CD4-positive, alpha-beta memory T cell (primary cell): ENCODE measurements at regions not wholly inside any gene's neighbourhood (a gene's known extent, or its start where the extent isn't known, plus 50 kb on each side); places are given as distances from the start of the nearest gene placed in this dataset.
"Not testable (repeated sequence)": the region's sequence is repeated elsewhere in the genome, so short reads cannot be mapped to it uniquely, and the experiment has no call there.

Experiments
- CTCF ChIA-PET: fragments of 350-600 bp; sonication (Branson Sonifier 250); formaldehyde crosslinking; loops from one replicate; lab custom pipeline; 2021; ENCODE audit warnings: inconsistent platforms; ENCODE audit not compliant: partially characterized antibody; lab: Charles Lee
- POLR2A ChIA-PET: fragments of 350-600 bp; sonication (Branson Sonifier 250); formaldehyde crosslinking; loops from one replicate; lab custom pipeline; 2021; ENCODE audit not compliant: partially characterized antibody; lab: Charles Lee
- DNase-seq, 5 donors: peaks; one replicate each; pipeline versions ENCODE4 v3.0.0 to v3.0.0-alpha.2; 2020 to 2022; ENCODE audit warnings: mixed read lengths in 1 of 5
- H3K27ac ChIP-seq: one replicate; pipeline ENCODE4 v1.7.0; 2013; ENCODE audit warnings: low read depth, low read length
- H3K27me3 ChIP-seq: 2 replicates; pipeline ENCODE4 v1.7.0; 2013; ENCODE audit warnings: mild to moderate bottlenecking, low read length, moderate library complexity; ENCODE audit not compliant: insufficient read depth
- H3K36me3 ChIP-seq: 2 replicates; pipeline ENCODE4 v1.7.0; 2013; ENCODE audit warnings: mild to moderate bottlenecking, low read length, moderate library complexity; ENCODE audit not compliant: insufficient read depth
- H3K4me1 ChIP-seq: 2 replicates; pipeline ENCODE4 v1.7.0; 2013; ENCODE audit warnings: mild to moderate bottlenecking, low read length, moderate library complexity; ENCODE audit not compliant: insufficient read depth
- H3K4me3 ChIP-seq, 2 donors: one replicate each; pipeline ENCODE4 v1.7.0; 2013; ENCODE audit warnings: low read length in 2 of 2, mild to moderate bottlenecking in 1 of 2
- H3K9me3 ChIP-seq, 2 donors: one replicate each; pipeline ENCODE4 v1.7.0; 2013; ENCODE audit warnings: low read length in 2 of 2, control low read depth in 1 of 2; ENCODE audit not compliant: control insufficient read depth in 1 of 2
- H3K27ac Mint-ChIP-seq, 7 donors: one replicate each; pipeline ENCODE4 v1.8.0; 2020 to 2021; ENCODE audit warnings: mixed read lengths in 7 of 7, mild to moderate bottlenecking in 6 of 7, inconsistent platforms in 3 of 7, moderate library complexity in 3 of 7
- H3K27me3 Mint-ChIP-seq, 2 donors: one replicate each; pipeline ENCODE4 v1.8.0; 2020 to 2021; ENCODE audit warnings: mixed read lengths in 2 of 2
- H3K36me3 Mint-ChIP-seq, 2 donors: one replicate each; pipeline ENCODE4 v1.8.0; 2020 to 2021; ENCODE audit warnings: mixed read lengths in 2 of 2, inconsistent platforms in 1 of 2, mild to moderate bottlenecking in 1 of 2
- H3K4me1 Mint-ChIP-seq, 4 donors: one replicate each; pipeline ENCODE4 v1.8.0; 2020 to 2021; ENCODE audit warnings: mixed read lengths in 4 of 4, mild to moderate bottlenecking in 1 of 4
- H3K4me3 Mint-ChIP-seq, 8 donors: one replicate each; pipeline ENCODE4 v1.8.0; 2020 to 2021; ENCODE audit warnings: mixed read lengths in 8 of 8, mild to moderate bottlenecking in 7 of 8, moderate library complexity in 6 of 8, inconsistent platforms in 3 of 8
- H3K9me3 Mint-ChIP-seq, 8 donors: one replicate each; pipeline ENCODE4 v1.8.0; 2020 to 2021; ENCODE audit warnings: mixed read lengths in 8 of 8, mild to moderate bottlenecking in 5 of 8, inconsistent platforms in 3 of 8, moderate library complexity in 1 of 8
- intact Hi-C: fragments of 100-400 bp; cut with micrococcal nuclease; formaldehyde crosslinking; loops from one replicate; pipeline ENCODE4 v1.15.1; 2023

- H3K27ac Mint-ChIP-seq, H3K4me1 Mint-ChIP-seq, intact Hi-C loops, H3K4me3 ChIP-seq, H3K27me3 Mint-ChIP-seq, H3K36me3 Mint-ChIP-seq, H3K36me3 ChIP-seq, H3K27ac ChIP-seq, DNase-seq, H3K4me1 ChIP-seq, H3K27me3 ChIP-seq, CTCF ChIA-PET, H3K9me3 ChIP-seq, H3K9me3 Mint-ChIP-seq, POLR2A ChIA-PET, H3K4me3 Mint-ChIP-seq: not testable (repeated sequence)
Observed at GRCh38 chr6:75031102-75031501, 174.8 kb downstream of the COL12A1 start.

GRCh38 chr6:75029333-75029732 lies 176.5 kb downstream of the COL12A1 start:
- Histone ChIP-seq H3K36me3 (no peaks in the 10 kb centered on the region), H3K27ac (no peak overlapping the region), H3K4me3 (no peak overlapping the region), H3K27me3 (no peaks in the 10 kb centered on the region), H3K9me3 (no peaks in the 10 kb centered on the region), H3K4me1 (no peaks in the 10 kb centered on the region)
- DNase-seq: no peak
- CTCF ChIA-PET: no interaction called here
- no peaks in the 10 kb centered on the region for H3K36me3 Mint-ChIP-seq
- POLR2A ChIA-PET: no interaction called here
- no peaks in the 10 kb centered on the region for H3K27me3 Mint-ChIP-seq
- H3K4me1 Mint-ChIP-seq: no peaks in the 10 kb centered on the region
- intact Hi-C loops: no loop called here
- H3K4me3 Mint-ChIP-seq: no peak overlapping the region
- H3K27ac Mint-ChIP-seq: no peak overlapping the region
- peaks cover 0 to 3% (median 0%) of the 10 kb centered on the region in 8 donors for H3K9me3 Mint-ChIP-seq

GRCh38 chr6:75025371-75025770 lies 180.5 kb downstream of the COL12A1 start:
- intact Hi-C loops: no loop called here
- H3K27ac Mint-ChIP-seq: no peak overlapping the region
- no peaks in the 10 kb centered on the region for H3K4me1 Mint-ChIP-seq
- H3K27me3 Mint-ChIP-seq: no peaks in the 10 kb centered on the region
- H3K4me3 Mint-ChIP-seq: no peak overlapping the region
- DNase-seq: no peak
- Histone ChIP-seq H3K27me3 (no peaks in the 10 kb centered on the region), H3K9me3 (no peaks in the 10 kb centered on the region), H3K4me1 (no peaks in the 10 kb centered on the region), H3K4me3 (no peak overlapping the region), H3K36me3 (no peaks in the 10 kb centered on the region), H3K27ac (no peak overlapping the region)
- H3K9me3 Mint-ChIP-seq: peaks cover 0 to 3% (median 0%) of the 10 kb centered on the region in 8 donors
- POLR2A ChIA-PET: no interaction called here
- no peaks in the 10 kb centered on the region for H3K36me3 Mint-ChIP-seq
- CTCF ChIA-PET: no interaction called here

GRCh38 chr6:75024828-75025227 lies 181.0 kb downstream of the COL12A1 start:
- no peaks in the 10 kb centered on the region for H3K27me3 ChIP-seq
- intact Hi-C loops: no loop called here
- H3K36me3 ChIP-seq: no peaks in the 10 kb centered on the region
- H3K9me3 ChIP-seq: no peaks in the 10 kb centered on the region
- H3K36me3 Mint-ChIP-seq: no peaks in the 10 kb centered on the region
- no peaks in the 10 kb centered on the region for H3K4me1 Mint-ChIP-seq
- no peaks in the 10 kb centered on the region for H3K27me3 Mint-ChIP-seq
- H3K27ac ChIP-seq: no peak overlapping the region
- H3K4me1 ChIP-seq: no peaks in the 10 kb centered on the region
- ChIA-PET POLR2A (no interaction called here), CTCF (no interaction called here)
- DNase-seq: no peak
- H3K4me3 Mint-ChIP-seq: no peak overlapping the region
- H3K9me3 Mint-ChIP-seq: peaks cover 0 to 6% (median 0%) of the 10 kb centered on the region in 8 donors
- H3K4me3 ChIP-seq: no peak overlapping the region
- H3K27ac Mint-ChIP-seq: no peak overlapping the region

GRCh38 chr6:75023634-75024033 lies 182.2 kb downstream of the COL12A1 start:
- no peak overlapping the region for H3K27ac Mint-ChIP-seq
- H3K36me3 Mint-ChIP-seq: no peaks in the 10 kb centered on the region
- Histone ChIP-seq H3K36me3 (no peaks in the 10 kb centered on the region), H3K27me3 (no peaks in the 10 kb centered on the region), H3K9me3 (no peaks in the 10 kb centered on the region), H3K27ac (no peak overlapping the region), H3K4me3 (no peak overlapping the region), H3K4me1 (no peaks in the 10 kb centered on the region)
- H3K4me3 Mint-ChIP-seq: no peak overlapping the region
- POLR2A ChIA-PET: no interaction called here
- DNase-seq: no peak
- peaks cover 0 to 1% of the 10 kb centered on the region in 2 donors for H3K27me3 Mint-ChIP-seq
- no peaks in the 10 kb centered on the region for H3K4me1 Mint-ChIP-seq
- CTCF ChIA-PET: no interaction called here
- intact Hi-C loops: no loop called here
- peaks cover 0 to 16% (median 3%) of the 10 kb centered on the region in 8 donors for H3K9me3 Mint-ChIP-seq

GRCh38 chr6:75020971-75021370 lies 184.9 kb downstream of the COL12A1 start:
- no peak overlapping the region for H3K27ac Mint-ChIP-seq
- Histone ChIP-seq H3K4me3 (no peak overlapping the region), H3K36me3 (no peaks in the 10 kb centered on the region), H3K27me3 (no peaks in the 10 kb centered on the region), H3K9me3 (no peaks in the 10 kb centered on the region), H3K27ac (no peak overlapping the region), H3K4me1 (no peaks in the 10 kb centered on the region)
- H3K4me3 Mint-ChIP-seq: no peak overlapping the region
- intact Hi-C loops: no loop called here
- peaks cover 0 to 22% (median 3%) of the 10 kb centered on the region in 8 donors for H3K9me3 Mint-ChIP-seq
- no peaks in the 10 kb centered on the region for H3K36me3 Mint-ChIP-seq
- ChIA-PET CTCF (no interaction called here), POLR2A (no interaction called here)
- DNase-seq: no peak
- peaks cover 0 to 1% of the 10 kb centered on the region in 2 donors for H3K27me3 Mint-ChIP-seq
- H3K4me1 Mint-ChIP-seq: no peaks in the 10 kb centered on the region

GRCh38 chr6:75020376-75020775 lies 185.5 kb downstream of the COL12A1 start:
- POLR2A ChIA-PET: no interaction called here
- Histone ChIP-seq H3K27ac (no peak overlapping the region), H3K36me3 (no peaks in the 10 kb centered on the region), H3K4me3 (no peak overlapping the region), H3K27me3 (no peaks in the 10 kb centered on the region), H3K9me3 (no peaks in the 10 kb centered on the region), H3K4me1 (no peaks in the 10 kb centered on the region)
- CTCF ChIA-PET: no interaction called here
- H3K27me3 Mint-ChIP-seq: peaks cover 0 to 1% of the 10 kb centered on the region in 2 donors
- intact Hi-C loops: no loop called here
- no peaks in the 10 kb centered on the region for H3K4me1 Mint-ChIP-seq
- DNase-seq: no peak
- no peaks in the 10 kb centered on the region for H3K36me3 Mint-ChIP-seq
- no peak overlapping the region for H3K27ac Mint-ChIP-seq
- no peak overlapping the region for H3K4me3 Mint-ChIP-seq
- H3K9me3 Mint-ChIP-seq: peaks cover 0 to 22% (median 3%) of the 10 kb centered on the region in 8 donors

GRCh38 chr6:75012018-75012417 lies 193.8 kb downstream of the COL12A1 start:
- Mint-ChIP-seq H3K27ac (no peak overlapping the region), H3K4me3 (no peak overlapping the region), H3K9me3 (peaks cover 0 to 16% (median 4%) of the 10 kb centered on the region in 8 donors), H3K36me3 (no peaks in the 10 kb centered on the region), H3K4me1 (no peaks in the 10 kb centered on the region), H3K27me3 (no peaks in the 10 kb centered on the region)
- H3K27me3 ChIP-seq: no peaks in the 10 kb centered on the region
- POLR2A ChIA-PET: no interaction called here
- H3K27ac ChIP-seq: no peak overlapping the region
- no peaks in the 10 kb centered on the region for H3K4me1 ChIP-seq
- CTCF ChIA-PET: no interaction called here
- no peaks in the 10 kb centered on the region for H3K36me3 ChIP-seq
- no peak overlapping the region for H3K4me3 ChIP-seq
- intact Hi-C loops: no loop called here
- no peaks in the 10 kb centered on the region for H3K9me3 ChIP-seq
- DNase-seq: no peak
